CD4-positive, CD25-positive, alpha-beta regulatory T cell (primary cell): ENCODE measurements at regions not wholly inside any gene's neighbourhood (a gene's known extent, or its start where the extent isn't known, plus 50 kb on each side); places are given as distances from the start of the nearest gene placed in this dataset.

ENCODE experiments used
- ATAC-seq, 2 donors: fragments of 150-1000 bp; cut with Tn5 transposase; one replicate each; pipeline ENCODE4 v1.10.0; 2021; ENCODE audit warnings: low read depth in 2 of 2, moderate number of reproducible peaks in 2 of 2, moderate library complexity in 1 of 2
- DNase-seq, 3 donors: peaks; one replicate each; pipeline versions ENCODE4 v3.0.0 to v3.0.0-alpha.2; 2012 to 2022; ENCODE audit warnings: mixed read lengths in 1 of 3
- H3K27ac ChIP-seq: one replicate; pipeline ENCODE4 v1.7.0; 2013; ENCODE audit warnings: mild to moderate bottlenecking, low read length; ENCODE audit not compliant: insufficient read depth, poor library complexity, severe bottlenecking
- H3K27me3 ChIP-seq: one replicate; pipeline ENCODE4 v1.7.0; 2013; ENCODE audit warnings: low read length; ENCODE audit not compliant: control insufficient read depth, insufficient read depth
- H3K36me3 ChIP-seq: one replicate; pipeline ENCODE4 v1.7.0; 2013; ENCODE audit warnings: mild to moderate bottlenecking, low read length, moderate library complexity; ENCODE audit not compliant: control insufficient read depth, insufficient read depth
- H3K4me1 ChIP-seq: 2 replicates; pipeline ENCODE4 v1.7.0; 2013; ENCODE audit warnings: mild to moderate bottlenecking, low read length; ENCODE audit not compliant: insufficient read depth, control insufficient read depth, poor library complexity, severe bottlenecking
- H3K4me3 ChIP-seq: one replicate; pipeline ENCODE4 v1.7.0; 2013; ENCODE audit warnings: low read depth, mild to moderate bottlenecking, low read length, moderate library complexity
- H3K9me3 ChIP-seq, 2 experiments: 1 replicate in 1 of 2; 2 replicates in 1 of 2; pipeline ENCODE4 v1.7.0; 2013; ENCODE audit warnings: low read length in 2 of 2, mild to moderate bottlenecking in 1 of 2, moderate library complexity in 1 of 2; ENCODE audit not compliant: control insufficient read depth in 2 of 2
- H3K27ac Mint-ChIP-seq, 3 donors: one replicate each; pipeline ENCODE4 v1.8.0; 2020 to 2022; ENCODE audit warnings: mild to moderate bottlenecking in 3 of 3, mixed read lengths in 3 of 3, moderate library complexity in 2 of 3
- H3K27me3 Mint-ChIP-seq: one replicate; pipeline ENCODE4 v1.8.0; 2022; ENCODE audit warnings: mild to moderate bottlenecking, mixed read lengths
- H3K36me3 Mint-ChIP-seq: one replicate; pipeline ENCODE4 v1.8.0; 2020; ENCODE audit warnings: mixed read lengths
- H3K4me1 Mint-ChIP-seq, 4 donors: one replicate each; pipeline ENCODE4 v1.8.0; 2020 to 2022; ENCODE audit warnings: mixed read lengths in 4 of 4, mild to moderate bottlenecking in 1 of 4
- H3K4me3 Mint-ChIP-seq, 4 donors: one replicate each; pipeline ENCODE4 v1.8.0; 2020 to 2022; ENCODE audit warnings: mild to moderate bottlenecking in 4 of 4, mixed read lengths in 4 of 4, moderate library complexity in 3 of 4
- H3K9me3 Mint-ChIP-seq, 7 donors: one replicate each; pipeline ENCODE4 v1.8.0; 2020 to 2022; ENCODE audit warnings: mixed read lengths in 7 of 7, mild to moderate bottlenecking in 3 of 7, moderate library complexity in 2 of 7

DNA sequence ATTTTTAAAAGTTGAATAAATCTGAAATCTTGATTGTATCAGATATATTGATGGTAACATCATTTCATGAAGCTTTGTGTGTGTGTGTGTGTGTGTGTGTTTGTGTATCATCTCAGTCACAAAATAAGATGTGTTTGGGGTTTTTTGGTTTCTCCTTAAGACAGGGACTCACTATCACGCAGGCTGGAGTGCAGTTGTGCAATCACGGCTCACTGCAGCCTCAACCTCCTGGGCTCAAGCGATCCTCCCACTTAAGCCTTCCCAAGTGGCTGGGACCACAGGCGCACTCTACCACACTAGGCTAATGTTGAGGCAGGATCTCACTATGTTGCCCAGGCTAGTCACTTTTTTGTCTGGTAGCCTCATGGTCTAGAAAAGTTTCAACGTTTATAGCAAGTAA is 83.4 kb upstream of the DMRT1 start:
- Mint-ChIP-seq H3K4me1 (peaks cover 0 to 14% (median 2%) of the 10 kb centered on the region in 4 donors), H3K27me3 (peaks cover 13% of the 10 kb centered on the region), H3K27ac (peak overlapping the region in 1 of 3 donors; percentile 18), H3K4me3 (no peak overlapping the region), H3K36me3 (no peaks in the 10 kb centered on the region), H3K9me3 (no peaks in the 10 kb centered on the region)
- Histone ChIP-seq H3K4me1 (no peaks in the 10 kb centered on the region), H3K36me3 (no peaks in the 10 kb centered on the region), H3K4me3 (no peak overlapping the region), H3K27ac (no peak overlapping the region), H3K27me3 (no peaks in the 10 kb centered on the region), H3K9me3 (no peaks in the 10 kb centered on the region)
- DNase-seq: no peak
- no peak for ATAC-seq

DNA sequence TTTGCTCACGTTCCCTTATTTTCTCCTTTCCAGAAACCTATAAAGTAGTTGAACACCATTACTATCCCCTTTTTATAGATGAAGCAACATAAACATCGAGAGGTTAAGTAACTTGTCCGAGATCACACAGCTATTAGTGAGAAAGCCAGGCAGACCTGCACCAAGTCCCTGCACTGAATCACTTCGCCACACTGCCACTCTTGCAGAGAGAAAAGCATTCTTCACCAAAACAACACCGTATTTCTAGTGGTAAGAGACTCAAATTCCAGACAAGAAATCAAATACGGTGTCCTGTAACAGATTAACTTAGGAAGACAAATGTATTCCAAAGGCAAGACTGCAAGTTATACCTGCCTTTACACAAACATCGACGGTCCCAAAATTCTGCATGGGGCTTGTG is 82.0 kb upstream of the DMRT1 start:
- no peak overlapping the region for H3K27ac ChIP-seq
- ATAC-seq (no peak), DNase-seq (no peak)
- H3K9me3 ChIP-seq: no peaks in the 10 kb centered on the region
- peaks cover 3% of the 10 kb centered on the region for H3K4me1 ChIP-seq
- H3K27ac Mint-ChIP-seq: peak overlapping the region in 1 of 3 donors; percentile 15
- no peaks in the 10 kb centered on the region for H3K9me3 Mint-ChIP-seq
- no peak overlapping the region for H3K4me3 ChIP-seq
- H3K36me3 ChIP-seq: no peaks in the 10 kb centered on the region
- H3K27me3 Mint-ChIP-seq: peaks cover 20% of the 10 kb centered on the region
- no peak overlapping the region for H3K4me3 Mint-ChIP-seq
- no peaks in the 10 kb centered on the region for H3K36me3 Mint-ChIP-seq
- no peaks in the 10 kb centered on the region for H3K27me3 ChIP-seq
- H3K4me1 Mint-ChIP-seq: peaks cover 0 to 18% (median 6%) of the 10 kb centered on the region in 4 donors

DNA sequence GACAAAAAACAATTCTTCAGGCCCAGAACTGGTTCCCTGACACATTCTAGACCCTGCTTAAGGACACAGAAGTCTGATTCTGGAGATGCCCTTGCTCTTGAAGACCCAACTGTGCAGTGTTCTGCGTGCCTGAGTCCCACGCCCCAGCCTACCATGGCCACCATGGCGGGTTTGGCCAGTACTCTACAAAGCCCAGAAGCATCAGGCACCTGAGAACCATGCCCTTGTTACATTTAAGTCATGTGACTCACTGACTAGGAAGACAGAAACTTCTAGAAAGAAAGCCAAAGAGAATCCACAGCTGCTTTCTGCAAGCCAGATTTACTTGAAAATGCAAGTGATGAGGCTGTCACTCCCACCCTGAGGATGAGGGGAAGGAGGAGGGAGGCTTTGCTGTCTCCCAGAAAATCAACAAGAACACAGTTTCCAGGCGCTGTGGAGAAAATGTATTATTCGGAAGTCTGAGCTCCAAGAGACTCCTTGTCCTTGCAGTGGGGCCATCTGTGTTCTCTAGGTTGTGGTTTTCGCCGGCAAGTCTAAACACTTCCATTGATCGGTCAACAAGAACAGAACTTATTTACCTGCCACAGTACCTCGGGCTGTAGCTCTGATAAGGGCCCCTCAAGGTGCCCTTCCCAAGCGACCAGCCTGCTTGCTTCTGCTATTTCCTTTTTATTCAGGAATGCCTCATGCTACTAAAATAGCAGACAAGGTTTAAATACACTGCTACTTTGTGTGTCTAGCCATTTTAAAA is 81.3 kb upstream of the DMRT1 start:
- no peak overlapping the region for H3K4me3 Mint-ChIP-seq
- peaks cover 3% of the 10 kb centered on the region for H3K4me1 ChIP-seq
- DNase-seq: no peak
- no peak overlapping the region for H3K27ac ChIP-seq
- H3K9me3 Mint-ChIP-seq: no peaks in the 10 kb centered on the region
- H3K27ac Mint-ChIP-seq: peak overlapping the region in 1 of 3 donors; percentile 15
- no peak overlapping the region for H3K4me3 ChIP-seq
- H3K27me3 Mint-ChIP-seq: peaks cover 26% of the 10 kb centered on the region
- H3K36me3 Mint-ChIP-seq: no peaks in the 10 kb centered on the region
- ATAC-seq: no peak
- no peaks in the 10 kb centered on the region for H3K36me3 ChIP-seq
- H3K9me3 ChIP-seq: no peaks in the 10 kb centered on the region
- peaks cover 0 to 12% (median 6%) of the 10 kb centered on the region in 4 donors for H3K4me1 Mint-ChIP-seq
- H3K27me3 ChIP-seq: no peaks in the 10 kb centered on the region

DNA sequence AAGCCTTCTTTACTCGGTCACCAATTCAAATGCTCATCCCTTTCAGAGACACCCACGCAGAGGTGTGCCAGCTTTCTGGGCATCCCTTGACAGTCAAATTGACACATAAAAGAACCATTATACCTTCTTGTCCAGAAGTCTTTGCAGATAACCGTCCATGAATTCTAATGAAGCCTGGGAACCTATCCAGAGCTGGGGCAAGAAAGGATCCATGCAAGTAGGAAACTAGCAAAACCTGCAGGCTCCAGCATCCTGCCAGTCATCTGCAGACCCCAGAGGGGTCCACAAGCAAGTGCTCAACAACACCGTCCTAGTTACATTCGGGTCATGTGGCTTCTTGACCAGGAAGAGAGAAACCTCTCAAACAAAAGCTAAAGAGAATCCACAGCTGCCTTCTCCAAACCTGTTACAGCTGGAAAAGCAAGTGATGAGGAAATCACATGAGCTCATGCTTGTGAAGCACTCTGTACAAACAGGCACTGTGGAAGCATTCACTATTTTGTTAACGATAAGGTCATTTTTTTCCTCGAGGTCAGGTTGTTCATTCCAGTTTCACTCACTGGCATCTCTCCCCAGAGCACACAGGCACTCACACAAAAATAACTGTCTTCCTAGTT is 80.2 kb upstream of the DMRT1 start:
- Histone ChIP-seq H3K36me3 (no peaks in the 10 kb centered on the region), H3K27me3 (peaks cover 3% of the 10 kb centered on the region), H3K9me3 (no peaks in the 10 kb centered on the region), H3K4me1 (peaks cover 3% of the 10 kb centered on the region), H3K4me3 (no peak overlapping the region), H3K27ac (no peak overlapping the region)
- Mint-ChIP-seq H3K9me3 (peaks cover 0 to under 1% (median 0%) of the 10 kb centered on the region in 7 donors), H3K4me3 (no peak overlapping the region), H3K27ac (no peak overlapping the region), H3K36me3 (no peaks in the 10 kb centered on the region), H3K4me1 (peaks cover 0 to 8% (median 5%) of the 10 kb centered on the region in 4 donors), H3K27me3 (peaks cover 28% of the 10 kb centered on the region)
- DNase-seq (no peak), ATAC-seq (no peak)

DNA sequence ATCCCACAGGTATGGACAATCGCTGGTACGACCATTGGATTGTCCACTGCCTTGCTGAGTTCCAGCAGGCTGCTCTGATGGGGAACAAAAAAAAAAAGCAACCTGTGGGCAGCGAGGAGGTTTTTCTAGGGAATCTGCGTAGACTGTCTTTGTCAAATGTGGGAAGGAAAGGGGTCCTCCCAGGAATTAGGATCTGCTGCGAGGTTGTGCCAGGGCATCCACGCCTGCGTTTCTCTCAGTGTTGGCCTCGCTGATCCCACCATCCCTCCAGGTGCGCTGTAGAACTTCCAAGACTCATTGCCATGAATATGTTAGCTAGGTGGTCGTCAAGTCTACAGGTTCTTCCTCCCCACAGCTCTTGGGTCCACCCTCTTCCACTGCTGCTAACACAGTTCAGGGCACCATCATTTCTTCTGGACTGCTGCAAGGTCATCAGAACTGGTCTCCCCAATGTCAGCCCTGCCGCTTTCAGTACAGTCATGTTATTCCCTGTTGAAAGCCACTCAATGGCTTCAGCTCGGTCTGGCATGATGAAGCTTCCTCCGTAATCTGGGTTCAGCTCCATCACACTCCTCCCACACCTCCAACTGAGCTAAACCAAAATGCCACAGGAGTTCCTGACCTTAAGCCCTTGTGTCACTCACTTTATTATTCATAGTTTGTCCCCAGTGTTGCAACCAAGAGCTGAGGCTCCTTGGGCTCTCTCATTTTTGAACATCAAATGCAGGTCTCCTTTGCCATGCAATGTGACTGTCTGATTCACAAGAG is 79.5 kb upstream of the DMRT1 start:
- peaks cover 28% of the 10 kb centered on the region for H3K27me3 Mint-ChIP-seq
- peaks cover 0 to 1% (median 0%) of the 10 kb centered on the region in 7 donors for H3K9me3 Mint-ChIP-seq
- peaks cover 0 to 8% (median 5%) of the 10 kb centered on the region in 4 donors for H3K4me1 Mint-ChIP-seq
- DNase-seq (no peak), ATAC-seq (no peak)
- Histone ChIP-seq H3K4me3 (no peak overlapping the region), H3K36me3 (no peaks in the 10 kb centered on the region), H3K27ac (no peak overlapping the region), H3K9me3 (no peaks in the 10 kb centered on the region), H3K27me3 (peaks cover 3% of the 10 kb centered on the region), H3K4me1 (peaks cover 3% of the 10 kb centered on the region)
- H3K27ac Mint-ChIP-seq: no peak overlapping the region
- no peaks in the 10 kb centered on the region for H3K36me3 Mint-ChIP-seq
- H3K4me3 Mint-ChIP-seq: no peak overlapping the region

DNA sequence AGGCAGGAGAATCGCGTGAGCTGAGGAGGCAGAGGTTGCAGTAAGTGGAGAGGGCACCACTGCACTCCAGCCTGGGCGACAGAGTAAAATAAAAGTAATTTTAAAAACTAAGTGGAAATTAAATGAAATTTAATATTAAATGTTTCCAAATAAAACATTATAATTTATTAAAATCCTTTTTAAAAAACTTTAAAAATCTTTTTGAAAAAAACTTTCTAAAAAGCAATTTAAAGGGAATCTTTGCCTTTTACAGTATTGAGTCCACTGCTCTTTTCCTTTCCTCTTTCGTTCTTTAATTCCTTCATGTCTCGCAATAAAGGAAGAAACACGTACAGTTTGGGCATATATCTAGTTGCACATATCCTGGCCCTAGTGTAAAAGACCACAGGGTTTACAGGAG is 77.8 kb upstream of the DMRT1 start:
- Mint-ChIP-seq H3K27me3 (peaks cover 39% of the 10 kb centered on the region), H3K9me3 (peaks cover 0 to 2% (median 0%) of the 10 kb centered on the region in 7 donors), H3K4me3 (no peak overlapping the region), H3K4me1 (peaks cover 0 to 8% (median 5%) of the 10 kb centered on the region in 4 donors), H3K36me3 (no peaks in the 10 kb centered on the region), H3K27ac (no peak overlapping the region)
- Histone ChIP-seq H3K9me3 (no peaks in the 10 kb centered on the region), H3K27ac (no peak overlapping the region), H3K4me3 (no peak overlapping the region), H3K27me3 (peaks cover 3% of the 10 kb centered on the region), H3K4me1 (peaks cover 3% of the 10 kb centered on the region), H3K36me3 (no peaks in the 10 kb centered on the region)
- no peak for DNase-seq
- ATAC-seq: no peak

DNA sequence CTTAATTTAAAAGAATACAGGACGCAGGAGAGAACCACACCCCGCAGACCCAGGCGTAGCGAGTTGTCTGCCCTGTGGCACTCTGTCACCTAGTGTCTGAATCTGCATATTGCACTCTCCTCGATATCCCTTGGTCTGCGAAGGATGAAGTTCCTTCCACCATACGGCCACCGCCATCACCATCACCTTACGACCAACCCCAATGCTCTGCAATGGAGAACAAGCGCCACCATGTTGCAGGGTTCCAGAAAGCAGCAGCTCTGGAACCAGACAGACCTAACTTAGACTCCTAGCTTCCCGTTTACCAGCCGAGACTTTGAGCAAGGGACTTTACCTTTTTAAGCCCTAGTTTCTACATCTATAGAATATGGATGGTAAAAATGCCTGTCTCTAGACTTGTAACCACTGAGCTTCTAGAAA is 77.4 kb upstream of the DMRT1 start:
- peaks cover 3% of the 10 kb centered on the region for H3K4me1 ChIP-seq
- H3K27ac ChIP-seq: no peak overlapping the region
- no peaks in the 10 kb centered on the region for H3K36me3 ChIP-seq
- no peak overlapping the region for H3K4me3 ChIP-seq
- Mint-ChIP-seq H3K9me3 (peaks cover 0 to 2% (median 0%) of the 10 kb centered on the region in 7 donors), H3K4me1 (peaks cover 0 to 8% (median 5%) of the 10 kb centered on the region in 4 donors), H3K27me3 (peaks cover 43% of the 10 kb centered on the region), H3K4me3 (no peak overlapping the region), H3K36me3 (no peaks in the 10 kb centered on the region), H3K27ac (no peak overlapping the region)
- no peaks in the 10 kb centered on the region for H3K9me3 ChIP-seq
- H3K27me3 ChIP-seq: peaks cover 3% of the 10 kb centered on the region
- ATAC-seq (peak; percentile 68 to 80), DNase-seq (peak; percentile 4 to 68 (median 22))
